Neural progenitor cell (in vitro differentiated cells): ENCODE measurements at regions not wholly inside any gene's neighbourhood (a gene's known extent, or its start where the extent isn't known, plus 50 kb on each side); places are given as distances from the start of the nearest gene placed in this dataset.

Experiments
- DNase-seq: peaks from one replicate; pipeline ENCODE4 v3.0.0-alpha.2; 2016; ENCODE audit warnings: low spot score
- H2AFZ ChIP-seq: fragments of 200-600 bp; sonication (generic); replicated peaks from 2 replicates; pipeline ENCODE4 v1.6.1; 2016; ENCODE audit warnings: antibody characterized with exemption
- H3F3A ChIP-seq: fragments of 200-600 bp; sonication (generic); 2 replicates; pipeline ENCODE4 v1.6.1; 2016; ENCODE audit warnings: antibody characterized with exemption, low read depth
- H3K27ac ChIP-seq: fragments of 200-600 bp; sonication (generic); 2 replicates; pipeline ENCODE4 v1.5.1; 2016; ENCODE audit warnings: mild to moderate bottlenecking
- H3K27me3 ChIP-seq: fragments of 200-600 bp; sonication (generic); 2 replicates; pipeline ENCODE4 v1.6.1; 2016; ENCODE audit warnings: mild to moderate bottlenecking, moderate library complexity
- H3K36me3 ChIP-seq: fragments of 200-600 bp; sonication (generic); 2 replicates; pipeline ENCODE4 v1.5.1; 2016
- H3K4me1 ChIP-seq: fragments of 200-600 bp; sonication (generic); 2 replicates; pipeline ENCODE4 v1.6.1; 2016; ENCODE audit warnings: mixed run types
- H3K4me2 ChIP-seq: fragments of 200-600 bp; sonication (generic); 2 replicates; pipeline ENCODE4 v1.6.1; 2016
- H3K4me3 ChIP-seq: fragments of 200-600 bp; sonication (generic); 2 replicates; pipeline ENCODE4 v1.5.1; 2016
- H3K79me2 ChIP-seq: fragments of 200-600 bp; sonication (generic); 2 replicates; pipeline ENCODE4 v1.6.1; 2016; ENCODE audit warnings: low read depth
- H3K9ac ChIP-seq: fragments of 200-600 bp; sonication (generic); 2 replicates; pipeline ENCODE4 v1.6.1; 2016
- H3K9me3 ChIP-seq: fragments of 200-600 bp; sonication (generic); 2 replicates; pipeline ENCODE4 v1.5.1; 2016; ENCODE audit warnings: low read depth
- H4K20me1 ChIP-seq: fragments of 200-600 bp; sonication (generic); 2 replicates; pipeline ENCODE4 v1.6.1; 2016; ENCODE audit warnings: low read depth
- H3K27ac Mint-ChIP-seq: 3 replicates; pipeline ENCODE4 v1.8.0; 2021; ENCODE audit warnings: mixed read lengths
- H3K27me3 Mint-ChIP-seq: 2 replicates; pipeline ENCODE4 v1.8.0; 2022; ENCODE audit warnings: low read depth, mild to moderate bottlenecking, inconsistent platforms, moderate library complexity, mixed read lengths; ENCODE audit not compliant: insufficient read depth
- H3K36me3 Mint-ChIP-seq: 3 replicates; pipeline ENCODE4 v1.8.0; 2021; ENCODE audit warnings: mixed read lengths
- H3K4me1 Mint-ChIP-seq: 3 replicates; pipeline ENCODE4 v1.8.0; 2021; ENCODE audit warnings: mixed read lengths
- H3K4me3 Mint-ChIP-seq: 3 replicates; pipeline ENCODE4 v1.8.0; 2021; ENCODE audit warnings: mild to moderate bottlenecking, moderate library complexity, mixed read lengths
- H3K9me3 Mint-ChIP-seq: 3 replicates; pipeline ENCODE4 v1.8.0; 2020; ENCODE audit warnings: mixed read lengths
- EZH2 ChIP-seq: fragments of 200-600 bp; sonication (generic); IDR thresholded peaks from 2 replicates; pipeline ENCODE4 v1.6.1; 2017; ENCODE audit warnings: antibody characterized with exemption, mild to moderate bottlenecking, moderate library complexity
- EZH2phosphoT487 ChIP-seq: fragments of 200-600 bp; sonication (generic); IDR thresholded peaks from 2 replicates; pipeline ENCODE4 v1.6.1; 2017; ENCODE audit warnings: antibody characterized with exemption
- TF ChIP-seq, protein P1 (sequence below): fragments of 200-600 bp; sonication (generic); IDR thresholded peaks from 2 replicates; pipeline ENCODE4 v1.5.1; 2017; ENCODE audit warnings: antibody characterized with exemption, mild to moderate bottlenecking

DNA sequence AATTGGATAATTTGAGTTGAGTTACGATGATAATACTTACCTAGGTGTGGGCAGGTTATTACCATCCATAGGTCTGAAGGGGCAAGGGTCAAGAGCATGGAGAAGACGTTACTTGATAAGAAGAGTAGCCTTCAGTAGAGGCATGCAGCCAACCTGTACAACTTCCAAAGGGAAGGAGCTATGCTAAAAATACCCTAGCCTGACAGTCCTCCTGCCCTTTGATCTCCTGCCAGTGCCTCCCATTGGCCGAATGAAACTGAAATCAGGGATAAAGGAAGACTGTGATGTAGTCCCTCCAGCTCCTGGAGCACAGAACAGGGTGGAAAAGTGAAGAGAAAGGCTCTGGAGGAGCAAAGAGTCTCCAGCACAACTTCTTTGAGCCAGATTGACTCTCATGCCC lies 487.4 kb downstream of the ADCYAP1 start:
- Histone ChIP-seq H3K4me2 (no peak overlapping the region), H4K20me1 (no peaks in the 10 kb centered on the region), H3K27ac (no peak overlapping the region), H3K9me3 (no peaks in the 10 kb centered on the region), H2AFZ (no peak overlapping the region), H3K9ac (no peak overlapping the region), H3K79me2 (no peaks in the 10 kb centered on the region), H3F3A (no peaks in the 10 kb centered on the region), H3K36me3 (no peaks in the 10 kb centered on the region), H3K4me3 (no peak overlapping the region), H3K4me1 (no peaks in the 10 kb centered on the region), H3K27me3 (no peaks in the 10 kb centered on the region)
- H3K4me3 Mint-ChIP-seq, result no peak overlapping the region
- H3K27me3 Mint-ChIP-seq, result no peaks in the 10 kb centered on the region
- H3K36me3 Mint-ChIP-seq, result no peaks in the 10 kb centered on the region
- no peak for DNase-seq
- no peak overlapping the region for H3K27ac Mint-ChIP-seq
- H3K4me1 Mint-ChIP-seq, result no peaks in the 10 kb centered on the region
- H3K9me3 Mint-ChIP-seq, result peaks cover 3% of the 10 kb centered on the region
- TF ChIP-seq, protein P1, sequence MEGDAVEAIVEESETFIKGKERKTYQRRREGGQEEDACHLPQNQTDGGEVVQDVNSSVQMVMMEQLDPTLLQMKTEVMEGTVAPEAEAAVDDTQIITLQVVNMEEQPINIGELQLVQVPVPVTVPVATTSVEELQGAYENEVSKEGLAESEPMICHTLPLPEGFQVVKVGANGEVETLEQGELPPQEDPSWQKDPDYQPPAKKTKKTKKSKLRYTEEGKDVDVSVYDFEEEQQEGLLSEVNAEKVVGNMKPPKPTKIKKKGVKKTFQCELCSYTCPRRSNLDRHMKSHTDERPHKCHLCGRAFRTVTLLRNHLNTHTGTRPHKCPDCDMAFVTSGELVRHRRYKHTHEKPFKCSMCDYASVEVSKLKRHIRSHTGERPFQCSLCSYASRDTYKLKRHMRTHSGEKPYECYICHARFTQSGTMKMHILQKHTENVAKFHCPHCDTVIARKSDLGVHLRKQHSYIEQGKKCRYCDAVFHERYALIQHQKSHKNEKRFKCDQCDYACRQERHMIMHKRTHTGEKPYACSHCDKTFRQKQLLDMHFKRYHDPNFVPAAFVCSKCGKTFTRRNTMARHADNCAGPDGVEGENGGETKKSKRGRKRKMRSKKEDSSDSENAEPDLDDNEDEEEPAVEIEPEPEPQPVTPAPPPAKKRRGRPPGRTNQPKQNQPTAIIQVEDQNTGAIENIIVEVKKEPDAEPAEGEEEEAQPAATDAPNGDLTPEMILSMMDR, result no peak
- TF ChIP-seq EZH2phosphoT487 (no peak), EZH2 (no peak)

DNA sequence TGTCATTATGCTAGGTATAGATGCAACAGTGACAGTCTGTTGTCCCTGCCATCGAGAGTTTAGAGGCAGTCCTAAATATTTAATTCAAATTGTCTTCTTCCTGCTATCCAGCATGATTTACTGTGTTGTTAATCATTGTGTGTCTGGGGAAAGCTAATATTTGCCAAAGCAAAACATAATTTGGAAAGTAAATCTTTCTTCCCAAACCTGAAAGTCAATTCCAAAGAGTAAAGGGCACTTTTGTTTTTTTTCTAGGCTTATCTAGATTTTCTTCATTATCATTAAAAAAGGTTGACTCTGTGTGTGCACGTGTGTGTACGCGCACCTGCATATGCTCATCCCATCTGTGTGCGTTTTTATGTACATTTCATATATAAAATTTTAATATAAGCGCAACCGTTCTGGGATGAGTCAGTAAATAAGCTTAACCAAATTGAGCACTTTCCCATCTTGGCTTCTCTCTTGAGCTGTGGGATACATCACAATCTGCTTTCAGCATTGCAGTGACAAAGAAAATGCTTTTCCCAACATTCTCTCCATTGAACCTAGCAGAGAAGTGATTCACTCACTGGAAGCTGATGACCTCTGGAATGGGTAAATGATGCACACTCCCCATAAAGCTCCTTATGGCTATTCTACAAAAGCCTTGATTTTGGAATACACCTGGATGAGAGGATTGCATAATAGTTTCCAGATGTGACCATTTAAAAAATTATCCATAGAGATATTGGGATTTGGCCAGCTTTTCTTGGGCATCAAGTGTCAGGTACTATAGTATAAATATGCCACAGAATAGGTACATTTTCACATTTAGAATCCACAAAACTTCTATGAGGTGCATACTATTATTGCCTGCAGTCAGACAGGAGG lies 488.4 kb downstream of the ADCYAP1 start:
- Mint-ChIP-seq H3K4me3 (no peak overlapping the region), H3K27ac (no peak overlapping the region), H3K4me1 (no peaks in the 10 kb centered on the region), H3K36me3 (no peaks in the 10 kb centered on the region), H3K9me3 (peaks cover under 1% of the 10 kb centered on the region), H3K27me3 (no peaks in the 10 kb centered on the region)
- Histone ChIP-seq H3K4me1 (no peaks in the 10 kb centered on the region), H2AFZ (no peak overlapping the region), H4K20me1 (no peaks in the 10 kb centered on the region), H3K27ac (no peak overlapping the region), H3K27me3 (no peaks in the 10 kb centered on the region), H3F3A (no peaks in the 10 kb centered on the region), H3K4me2 (no peak overlapping the region), H3K36me3 (no peaks in the 10 kb centered on the region), H3K9ac (no peak overlapping the region), H3K9me3 (no peaks in the 10 kb centered on the region), H3K79me2 (no peaks in the 10 kb centered on the region), H3K4me3 (no peak overlapping the region)
- no peak for DNase-seq
- TF ChIP-seq EZH2phosphoT487 (no peak), EZH2 (no peak)
- TF ChIP-seq, protein P1, result no peak

DNA sequence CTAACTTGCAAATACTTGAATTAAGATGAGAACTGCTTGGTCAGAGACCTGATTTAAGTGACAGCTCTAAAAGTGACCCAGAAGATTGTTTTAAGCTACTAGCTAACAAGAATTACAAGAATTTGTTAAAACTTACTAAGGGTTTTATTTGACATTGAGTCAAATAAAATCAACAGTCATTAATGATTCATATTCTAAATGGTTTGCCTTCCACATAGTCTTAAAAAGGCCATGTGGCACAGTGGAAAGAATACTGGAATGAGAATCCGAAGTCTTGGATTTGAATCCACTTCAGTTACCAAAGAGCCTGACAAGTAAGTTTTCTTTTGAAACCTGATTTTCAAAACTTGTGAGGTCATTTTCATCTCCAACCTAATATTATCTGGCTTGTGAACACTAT lies 489.3 kb downstream of the ADCYAP1 start:
- Histone ChIP-seq H3K9ac (no peak overlapping the region), H3K4me1 (no peaks in the 10 kb centered on the region), H4K20me1 (no peaks in the 10 kb centered on the region), H3K27me3 (no peaks in the 10 kb centered on the region), H3K9me3 (no peaks in the 10 kb centered on the region), H3F3A (no peaks in the 10 kb centered on the region), H3K4me3 (no peak overlapping the region), H3K36me3 (no peaks in the 10 kb centered on the region), H3K79me2 (no peaks in the 10 kb centered on the region), H3K4me2 (no peak overlapping the region), H2AFZ (no peak overlapping the region), H3K27ac (no peak overlapping the region)
- no peaks in the 10 kb centered on the region for H3K36me3 Mint-ChIP-seq
- H3K4me1 Mint-ChIP-seq, result no peaks in the 10 kb centered on the region
- H3K9me3 Mint-ChIP-seq, result no peaks in the 10 kb centered on the region
- no peak for DNase-seq
- H3K4me3 Mint-ChIP-seq, result no peak overlapping the region
- TF ChIP-seq EZH2phosphoT487, result no peak
- TF ChIP-seq, protein P1, result no peak
- no peak for TF ChIP-seq EZH2
- no peaks in the 10 kb centered on the region for H3K27me3 Mint-ChIP-seq
- H3K27ac Mint-ChIP-seq, result no peak overlapping the region
